Keratinocyte (primary cell): ENCODE measurements at regions not wholly inside any gene's neighbourhood (a gene's known extent, or its start where the extent isn't known, plus 50 kb on each side); places are given as distances from the start of the nearest gene placed in this dataset.

Source experiments
- DNase-seq: peaks from one replicate; pipeline ENCODE4 v3.0.0-alpha.2; 2011; ENCODE audit warnings: low read depth, missing footprints, low spot score
- FAIRE-seq: peaks from 2 replicates; lab custom pipeline; 2011; peaks lifted over from hg19 to GRCh38; lab: Jason Lieb, UNC
- H2AFZ ChIP-seq: 2 replicates; pipeline ENCODE4 v1.6.0; 2012; ENCODE audit warnings: low read length, control low read depth, inconsistent platforms; ENCODE audit not compliant: control insufficient read depth
- H3K27ac ChIP-seq: 2 replicates; pipeline ENCODE4 v1.5.1; 2011; ENCODE audit warnings: low read length; ENCODE audit not compliant: control insufficient read depth, insufficient read depth
- H3K27me3 ChIP-seq: 3 replicates; pipeline ENCODE4 v1.6.0; 2011; ENCODE audit warnings: low read length; ENCODE audit not compliant: control insufficient read depth, insufficient read depth; ENCODE audit errors: extremely low read depth
- H3K36me3 ChIP-seq, 2 experiments: 2 replicates in 1 of 2; 3 replicates in 1 of 2; pipeline ENCODE4 v1.5.1; 2011; ENCODE audit warnings: low read length in 2 of 2, mild to moderate bottlenecking in 1 of 2; ENCODE audit not compliant: control insufficient read depth in 2 of 2, insufficient read depth in 2 of 2; ENCODE audit errors: extremely low read depth in 1 of 2
- H3K4me1 ChIP-seq: 3 replicates; pipeline ENCODE4 v1.5.1; 2011; ENCODE audit warnings: low read length; ENCODE audit not compliant: control insufficient read depth, insufficient read depth; ENCODE audit errors: extremely low read depth
- H3K4me2 ChIP-seq: 3 replicates; pipeline ENCODE4 v1.6.0; 2011; ENCODE audit warnings: low read depth, low read length; ENCODE audit not compliant: control insufficient read depth, insufficient read depth; ENCODE audit errors: extremely low read depth
- H3K4me3 ChIP-seq, 3 experiments: fragments of 200-600 bp in 1 of 3; sonication (generic) in 1 of 3; 2 replicates in 2 of 3; 3 replicates in 1 of 3; pipeline ENCODE4 v1.5.1; 2011 to 2016; ENCODE audit warnings: low read length in 3 of 3, mild to moderate bottlenecking in 3 of 3, control low read depth in 2 of 3, inconsistent platforms in 1 of 3, low read depth in 1 of 3, mixed read lengths in 1 of 3, mixed run types in 1 of 3, moderate library complexity in 1 of 3; ENCODE audit not compliant: control insufficient read depth in 2 of 3, insufficient read depth in 2 of 3; ENCODE audit errors: extremely low read depth in 1 of 3
- H3K79me2 ChIP-seq: 2 replicates; pipeline ENCODE4 v1.6.0; 2012; ENCODE audit warnings: low read length; ENCODE audit not compliant: control insufficient read depth, insufficient read depth
- H3K9ac ChIP-seq: 3 replicates; pipeline ENCODE4 v1.6.0; 2011; ENCODE audit warnings: low read length; ENCODE audit not compliant: control insufficient read depth, insufficient read depth; ENCODE audit errors: extremely low read depth
- H3K9me1 ChIP-seq: 3 replicates; pipeline ENCODE4 v1.6.0; 2011; ENCODE audit warnings: low read length; ENCODE audit not compliant: control insufficient read depth, insufficient read depth; ENCODE audit errors: extremely low read depth
- H3K9me3 ChIP-seq: 2 replicates; pipeline ENCODE4 v1.5.1; 2012; ENCODE audit warnings: low read depth, low read length; ENCODE audit not compliant: control insufficient read depth
- H4K20me1 ChIP-seq: 3 replicates; pipeline ENCODE4 v1.6.0; 2011; ENCODE audit warnings: low read length; ENCODE audit not compliant: control insufficient read depth, insufficient read depth; ENCODE audit errors: extremely low read depth
- CTCF ChIP-seq, 3 experiments: IDR thresholded peaks in 1 of 3; conservative IDR thresholded peaks in 1 of 3; optimal IDR thresholded peaks in 1 of 3; 2 replicates in 2 of 3; 3 replicates in 1 of 3; pipeline versions ENCODE3 to v1.5.1; 2011; ENCODE audit warnings: low read length in 3 of 3, mild to moderate bottlenecking in 3 of 3, moderate library complexity in 2 of 3, control low read depth in 1 of 3, inconsistent platforms in 1 of 3; ENCODE audit not compliant: insufficient read depth in 2 of 3; ENCODE audit errors: extremely low read depth in 1 of 3
- EZH2 ChIP-seq: IDR thresholded peaks from one replicate; pipeline ENCODE4 v1.6.1; 2012; ENCODE audit warnings: inconsistent platforms, mild to moderate bottlenecking, low read length, moderate library complexity
- dilution Hi-C: fragments of 300-500 bp; cut with MboI; formaldehyde crosslinking; loops from one replicate; pipeline ENCODE4 v1.7.0; 2020; ENCODE audit warnings: low sequenced_read_pairs; ENCODE audit not compliant: extremely low pct_ligation_motif_present

- Histone ChIP-seq H3K9ac (no peak overlapping the region), H3K9me3 (no peaks in the 10 kb centered on the region), H3K27me3 (no peaks in the 10 kb centered on the region), H2AFZ (no peak overlapping the region), H4K20me1 (no peaks in the 10 kb centered on the region), H3K27ac (no peak overlapping the region), H3K4me2 (no peak overlapping the region), H3K9me1 (no peaks in the 10 kb centered on the region), H3K4me3 (no peak overlapping the region), H3K79me2 (no peaks in the 10 kb centered on the region), H3K4me1 (no peaks in the 10 kb centered on the region), H3K36me3 (no peaks in the 10 kb centered on the region)
- TF ChIP-seq EZH2 (no peak), CTCF (optimal IDR thresholded peaks at IDR 0.05 in 1 of 3, IDR thresholded peaks at IDR 0.05 in 1 of 3, conservative IDR thresholded peaks at IDR 0.05 in 1 of 3; ENCODE audit: extremely low read depth in 1 of 3, insufficient read depth in 2 of 3, low read length in 3 of 3) (no peak)
- DNase-seq (no peak), FAIRE-seq (no peak)
- dilution Hi-C loops = no loop called here
Measured at GRCh38 chr13:83340170-83340569, 542.1 kb downstream of the SLITRK1 start.

GRCh38 chr13:83333614-83334388 lies 548.5 kb downstream of the SLITRK1 start:
- H3K27ac ChIP-seq = no peak overlapping the region
- no peaks in the 10 kb centered on the region for H3K9me1 ChIP-seq
- FAIRE-seq (no peak), DNase-seq (no peak)
- no peaks in the 10 kb centered on the region for H3K9me3 ChIP-seq
- peaks cover 11% of the 10 kb centered on the region for H3K4me1 ChIP-seq
- no peak overlapping the region for H3K9ac ChIP-seq
- H2AFZ ChIP-seq = peak overlapping the region; percentile 54
- H3K79me2 ChIP-seq = no peaks in the 10 kb centered on the region
- peak overlapping the region; percentile 9 for H3K4me2 ChIP-seq
- no peaks in the 10 kb centered on the region for H4K20me1 ChIP-seq
- H3K27me3 ChIP-seq = no peaks in the 10 kb centered on the region
- H3K36me3 ChIP-seq = no peaks in the 10 kb centered on the region
- TF ChIP-seq CTCF (optimal IDR thresholded peaks at IDR 0.05 in 1 of 3, IDR thresholded peaks at IDR 0.05 in 1 of 3, conservative IDR thresholded peaks at IDR 0.05 in 1 of 3; ENCODE audit: extremely low read depth in 1 of 3, insufficient read depth in 2 of 3, low read length in 3 of 3) (no peak), EZH2 (no peak)
- no peak overlapping the region for H3K4me3 ChIP-seq
- dilution Hi-C loops = no loop called here
